ENCODE measurements at regions not wholly inside any gene's neighbourhood (a gene's known extent, or its start where the extent isn't known, plus 50 kb on each side); places are given as distances from the start of the nearest gene placed in this dataset.

- no peaks in the 10 kb centered on the region for H3K79me2 ChIP-seq (ENCODE audit: insufficient read depth, low read length)
- no peak overlapping the region for H3K4me3 ChIP-seq (ENCODE audit: insufficient read depth, low read length)
- no peak for TF ChIP-seq CTCF (IDR thresholded peaks at IDR 0.05; ENCODE audit: extremely low read depth, low read depth, low read length)
- no peaks in the 10 kb centered on the region for H3K4me1 ChIP-seq (ENCODE audit: insufficient read depth, low read length)
- H4K20me1 ChIP-seq (ENCODE audit: insufficient read depth, low read length), result no peaks in the 10 kb centered on the region
- no peaks in the 10 kb centered on the region for H3K36me3 ChIP-seq (ENCODE audit: insufficient read depth, low read length)
- no peak for DNase-seq (ENCODE audit: insufficient read length, low spot score, missing footprints)
- H3K4me2 ChIP-seq (ENCODE audit: insufficient read depth, low read length), result no peak overlapping the region
- no peak overlapping the region for H3K27ac ChIP-seq (ENCODE audit: low read depth, low read length)
- no peaks in the 10 kb centered on the region for H3K9me3 ChIP-seq (ENCODE audit: low read depth, low read length)
- no peak overlapping the region for H2AFZ ChIP-seq (ENCODE audit: low read length)
- no peaks in the 10 kb centered on the region for H3K27me3 ChIP-seq (ENCODE audit: insufficient read depth, low read length)
Observed at GRCh38 chr2:152867397-152867796, 149.0 kb downstream of the ARL6IP6 start.

- no peak overlapping the region for H3K27ac ChIP-seq (ENCODE audit: low read depth, low read length)
- H2AFZ ChIP-seq (ENCODE audit: low read length), result no peak overlapping the region
- H3K79me2 ChIP-seq (ENCODE audit: insufficient read depth, low read length), result no peaks in the 10 kb centered on the region
- DNase-seq (ENCODE audit: insufficient read length, low spot score, missing footprints), result no peak
- H4K20me1 ChIP-seq (ENCODE audit: insufficient read depth, low read length), result no peaks in the 10 kb centered on the region
- no peaks in the 10 kb centered on the region for H3K9me3 ChIP-seq (ENCODE audit: low read depth, low read length)
- H3K27me3 ChIP-seq (ENCODE audit: insufficient read depth, low read length), result no peaks in the 10 kb centered on the region
- no peak for TF ChIP-seq CTCF (IDR thresholded peaks at IDR 0.05; ENCODE audit: extremely low read depth, low read depth, low read length)
- no peak overlapping the region for H3K4me2 ChIP-seq (ENCODE audit: insufficient read depth, low read length)
- no peaks in the 10 kb centered on the region for H3K36me3 ChIP-seq (ENCODE audit: insufficient read depth, low read length)
- no peaks in the 10 kb centered on the region for H3K4me1 ChIP-seq (ENCODE audit: insufficient read depth, low read length)
- H3K4me3 ChIP-seq (ENCODE audit: insufficient read depth, low read length), result no peak overlapping the region
Observed at GRCh38 chr2:152864601-152865149, 146.3 kb downstream of the ARL6IP6 start.

- no peak for TF ChIP-seq CTCF (IDR thresholded peaks at IDR 0.05; ENCODE audit: extremely low read depth, low read depth, low read length)
- H3K27me3 ChIP-seq (ENCODE audit: insufficient read depth, low read length), result no peaks in the 10 kb centered on the region
- H3K79me2 ChIP-seq (ENCODE audit: insufficient read depth, low read length), result no peaks in the 10 kb centered on the region
- no peaks in the 10 kb centered on the region for H3K4me1 ChIP-seq (ENCODE audit: insufficient read depth, low read length)
- H4K20me1 ChIP-seq (ENCODE audit: insufficient read depth, low read length), result no peaks in the 10 kb centered on the region
- no peaks in the 10 kb centered on the region for H3K36me3 ChIP-seq (ENCODE audit: insufficient read depth, low read length)
- no peak overlapping the region for H2AFZ ChIP-seq (ENCODE audit: low read length)
- H3K9me3 ChIP-seq (ENCODE audit: low read depth, low read length), result no peaks in the 10 kb centered on the region
- H3K4me2 ChIP-seq (ENCODE audit: insufficient read depth, low read length), result no peak overlapping the region
- H3K27ac ChIP-seq (ENCODE audit: low read depth, low read length), result no peak overlapping the region
- H3K4me3 ChIP-seq (ENCODE audit: insufficient read depth, low read length), result no peak overlapping the region
- DNase-seq (ENCODE audit: insufficient read length, low spot score, missing footprints), result no peak
Observed at GRCh38 chr2:152863826-152864225, 145.4 kb downstream of the ARL6IP6 start.

- Histone ChIP-seq H3K4me3 (ENCODE audit: insufficient read depth, low read length) (no peak overlapping the region), H4K20me1 (ENCODE audit: insufficient read depth, low read length) (no peaks in the 10 kb centered on the region), H3K9me3 (ENCODE audit: low read depth, low read length) (no peaks in the 10 kb centered on the region), H3K36me3 (ENCODE audit: insufficient read depth, low read length) (no peaks in the 10 kb centered on the region), H3K27ac (ENCODE audit: low read depth, low read length) (no peak overlapping the region), H3K79me2 (ENCODE audit: insufficient read depth, low read length) (no peaks in the 10 kb centered on the region), H3K27me3 (ENCODE audit: insufficient read depth, low read length) (no peaks in the 10 kb centered on the region), H3K4me2 (ENCODE audit: insufficient read depth, low read length) (no peak overlapping the region), H3K4me1 (ENCODE audit: insufficient read depth, low read length) (no peaks in the 10 kb centered on the region), H2AFZ (ENCODE audit: low read length) (no peak overlapping the region)
- TF ChIP-seq CTCF (IDR thresholded peaks at IDR 0.05; ENCODE audit: extremely low read depth, low read depth, low read length), result peak; percentile 64
- no peak for DNase-seq (ENCODE audit: insufficient read length, low spot score, missing footprints)
Observed at GRCh38 chr2:152861349-152861942, 143.0 kb downstream of the ARL6IP6 start.

Data from osteoblast (primary cell).